ENCODE measurements at regions not wholly inside any gene's neighbourhood (a gene's known extent, or its start where the extent isn't known, plus 50 kb on each side); places are given as distances from the start of the nearest gene placed in this dataset.
"Not testable (repeated sequence)": the region's sequence is repeated elsewhere in the genome, so short reads cannot be mapped to it uniquely, and the experiment has no call there.

DNA sequence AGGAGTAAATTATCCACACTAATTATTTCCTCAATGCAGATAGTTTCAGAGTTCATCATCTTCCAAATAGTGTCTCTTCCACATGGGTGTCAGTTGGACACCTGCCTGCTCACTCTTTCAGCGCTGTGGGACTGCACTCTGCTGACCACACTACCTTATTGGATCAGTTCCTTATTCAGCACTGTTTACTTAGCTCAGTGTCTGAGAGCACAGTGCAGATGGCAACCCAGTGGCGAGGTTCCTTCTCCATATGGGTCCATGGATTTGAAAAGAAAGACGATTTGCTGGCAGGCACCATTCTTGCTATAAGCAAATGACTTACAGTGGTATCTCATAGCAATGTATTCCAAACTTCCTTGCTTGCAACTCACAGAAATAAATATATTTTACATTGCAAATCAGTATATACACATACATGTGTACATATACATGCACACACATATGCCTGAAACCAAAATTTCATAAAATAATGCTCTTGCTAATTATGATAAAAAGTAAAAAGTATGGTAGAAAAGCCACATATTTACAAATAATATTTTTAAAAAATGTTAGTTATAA is 354.8 kb downstream of the INSIG2 start:
- no peak for DNase-seq

DNA sequence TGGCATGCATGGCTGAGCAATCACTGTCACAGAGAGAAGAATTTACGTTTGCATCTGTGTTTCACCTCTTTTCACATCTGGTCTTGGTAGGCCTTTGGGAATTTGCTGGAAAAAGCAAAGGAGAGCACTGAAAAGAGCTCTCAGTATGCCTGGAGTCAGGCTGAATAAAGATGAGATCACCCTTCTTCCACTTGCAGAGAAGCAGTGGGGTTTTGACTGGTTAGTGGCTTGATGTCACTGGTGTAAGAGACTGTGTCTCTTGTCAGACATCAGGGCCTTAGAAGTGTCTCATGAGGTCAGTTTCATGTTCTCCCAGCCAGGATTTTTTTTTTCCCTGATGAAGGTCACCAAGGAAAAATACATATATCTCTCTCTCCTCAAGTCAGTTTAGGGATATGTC is 353.8 kb downstream of the INSIG2 start:
- no peak for DNase-seq

DNA sequence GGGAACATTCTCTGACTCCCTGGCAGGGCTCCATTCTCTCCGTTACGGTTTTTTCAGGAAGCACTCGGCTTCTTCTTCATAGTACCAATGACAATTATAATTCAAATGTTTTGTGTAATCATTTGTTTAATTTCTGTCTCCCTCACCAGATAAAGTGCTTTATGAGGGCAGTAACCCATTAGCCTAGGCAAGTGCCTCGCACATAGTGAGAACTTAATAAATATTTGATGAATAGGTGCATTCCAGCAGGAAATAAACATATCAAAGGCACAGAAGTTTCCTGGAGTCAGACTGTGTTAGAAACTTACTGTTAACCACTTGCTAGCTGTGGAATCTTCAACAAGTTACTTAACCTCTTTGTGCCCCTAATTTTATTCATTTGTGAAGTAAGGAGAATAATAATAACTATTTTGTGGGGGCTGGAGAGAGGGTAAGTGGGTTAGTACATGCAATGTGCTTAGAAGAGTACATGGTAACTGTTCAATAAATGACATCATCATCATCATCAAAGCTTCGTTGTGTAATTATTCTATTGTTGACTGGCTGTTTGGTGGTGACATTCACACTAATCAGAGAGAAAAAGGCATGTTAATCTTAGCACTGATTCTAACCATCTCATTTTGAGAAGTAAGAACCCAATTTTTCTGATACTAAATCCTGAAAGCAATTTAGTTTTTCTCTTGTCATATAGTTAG is 352.3 kb downstream of the INSIG2 start:
- DNase-seq, result no peak

DNA sequence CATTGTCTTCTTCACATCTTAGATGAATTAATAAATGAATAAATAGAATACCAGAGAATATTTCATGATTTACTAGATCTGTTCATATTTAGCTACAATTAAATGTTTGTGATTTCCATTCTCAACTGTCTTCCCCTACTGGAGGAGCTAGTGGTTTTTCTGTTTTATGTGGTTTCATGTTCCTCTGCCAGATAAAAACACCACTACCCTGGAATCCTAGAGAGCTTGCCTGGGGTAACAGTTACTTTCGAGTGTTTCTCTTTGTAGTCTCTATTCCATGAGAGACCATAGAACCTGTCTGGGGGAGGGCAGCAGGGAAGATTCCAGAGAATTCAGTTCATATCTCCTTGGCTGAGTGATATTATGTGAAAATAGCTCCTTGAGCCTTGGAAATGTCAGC is 349.2 kb downstream of the INSIG2 start:
- no peak for DNase-seq

DNA sequence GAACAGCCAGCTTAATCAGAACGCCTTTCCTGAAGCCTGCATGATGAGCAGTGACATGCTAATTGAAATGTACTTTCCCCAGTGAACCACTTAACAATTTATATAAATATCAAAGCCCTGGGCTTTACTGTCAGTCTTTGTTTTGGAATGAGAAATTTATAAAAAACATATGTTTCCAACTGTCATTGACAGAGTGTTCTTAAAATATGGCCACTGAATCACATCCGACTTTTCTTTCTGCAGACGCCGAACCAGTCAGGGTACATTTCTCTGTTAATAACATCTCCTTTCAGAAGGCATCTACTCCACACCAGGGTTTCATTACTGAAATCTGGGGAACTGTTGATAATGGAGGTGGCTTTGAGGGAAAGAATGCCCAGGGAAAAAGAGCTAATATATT is 343.7 kb downstream of the INSIG2 start:
- no peak for DNase-seq

DNA sequence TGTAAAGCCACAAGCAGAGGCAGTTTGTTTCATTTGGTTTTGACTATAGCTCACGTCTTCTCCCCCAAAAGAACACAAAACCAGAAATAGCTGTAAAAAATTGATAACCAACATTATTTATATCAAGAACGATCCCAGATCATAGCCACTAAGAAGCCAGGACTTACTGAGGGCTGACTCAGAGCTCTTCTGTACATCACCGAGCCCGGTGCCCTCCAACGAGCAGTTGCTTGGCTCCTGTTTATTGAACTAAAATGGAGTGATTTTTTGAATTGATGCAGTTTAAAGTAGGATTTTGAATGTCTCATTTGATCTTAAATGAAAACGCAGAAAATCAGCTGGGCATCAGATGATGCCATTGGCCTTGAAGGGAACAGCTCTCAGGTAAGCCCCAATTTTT is 343.3 kb downstream of the INSIG2 start:
- DNase-seq, result no peak

DNA sequence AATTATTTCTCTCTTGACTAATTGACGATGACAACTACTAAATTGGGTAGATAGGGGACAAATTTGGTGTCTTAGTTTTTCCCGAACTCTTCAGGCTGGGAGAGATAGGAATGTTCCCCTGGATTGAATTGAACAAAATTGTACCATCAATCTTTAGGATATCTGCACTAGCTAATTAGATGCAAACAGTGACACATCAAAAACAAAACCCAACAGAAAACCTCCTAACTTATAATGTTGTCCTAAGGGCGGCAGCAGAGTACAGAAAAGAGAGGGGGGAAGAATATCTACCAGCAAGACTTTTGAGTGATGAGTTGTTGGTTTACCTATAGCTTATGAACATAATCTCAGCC is 342.9 kb downstream of the INSIG2 start:
- DNase-seq, result no peak

DNA sequence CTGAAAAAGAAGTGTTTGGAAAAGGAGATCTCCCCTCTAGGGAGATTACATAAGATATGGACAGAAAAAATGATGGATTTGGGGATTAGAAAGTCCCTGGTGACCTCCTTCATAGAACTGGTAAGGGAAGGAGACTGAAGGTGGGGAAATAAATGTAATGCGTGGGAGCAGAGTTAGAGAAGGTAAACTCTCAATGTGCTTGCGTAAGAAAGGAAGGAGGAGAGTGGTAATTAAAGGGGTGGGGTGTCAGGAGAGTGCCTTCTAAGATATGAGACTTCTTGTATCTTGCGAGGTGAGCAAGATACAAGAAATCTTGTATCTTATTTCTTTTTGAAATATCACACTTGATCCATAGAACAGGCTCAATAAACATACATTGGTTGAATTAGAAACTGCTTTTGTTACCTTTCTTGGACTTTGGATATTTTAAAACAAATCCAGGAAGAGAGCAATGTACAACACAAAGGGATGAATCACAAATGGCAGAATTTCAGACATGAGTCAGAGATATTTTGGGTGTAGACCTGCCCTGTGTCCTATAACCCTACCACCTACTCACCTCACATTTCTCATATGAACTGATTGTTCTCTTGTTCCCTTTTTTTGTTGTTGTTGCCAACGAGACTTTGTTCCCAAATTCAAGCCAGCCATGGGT is 342.4 kb downstream of the INSIG2 start:
- DNase-seq, result no peak

DNA sequence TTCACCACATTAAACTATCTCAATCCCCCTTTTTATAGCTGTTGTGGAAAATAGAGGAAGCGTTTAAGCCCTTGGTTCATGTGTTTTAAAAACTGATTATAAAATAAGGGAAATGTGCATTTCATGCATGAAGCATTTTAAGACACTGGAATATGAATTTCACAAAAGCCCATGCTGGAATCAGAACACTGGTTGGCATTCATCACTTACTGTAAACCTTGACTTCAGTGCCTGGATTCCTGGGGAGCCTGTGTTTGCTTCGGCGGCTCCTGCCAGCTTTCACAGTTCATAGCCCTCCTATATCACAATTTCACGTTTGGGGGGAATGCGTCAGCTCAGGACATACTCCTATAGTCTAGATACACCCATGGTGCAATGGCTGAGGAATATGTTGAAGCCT is 336.9 kb downstream of the INSIG2 start:
- no peak for DNase-seq

DNA sequence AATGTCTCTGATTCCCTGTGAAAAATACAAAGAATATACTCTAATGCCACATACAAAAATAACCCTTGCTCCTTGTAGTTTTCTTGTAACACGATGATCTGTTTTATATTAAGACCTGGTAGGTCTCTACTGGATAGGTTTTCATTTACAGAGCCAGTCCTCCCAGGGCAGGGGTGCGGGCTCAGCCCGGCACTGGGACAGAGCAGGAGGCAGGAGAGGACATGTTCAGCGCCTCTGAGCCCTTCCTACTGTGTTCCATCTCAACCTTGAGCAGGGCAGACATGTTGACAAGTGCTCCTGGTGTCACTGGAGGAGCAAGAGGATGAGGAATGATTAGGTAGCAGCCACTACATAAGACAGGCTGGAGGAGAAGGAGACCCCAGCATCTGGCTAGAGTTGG is 335.5 kb downstream of the INSIG2 start:
- DNase-seq, result no peak

DNA sequence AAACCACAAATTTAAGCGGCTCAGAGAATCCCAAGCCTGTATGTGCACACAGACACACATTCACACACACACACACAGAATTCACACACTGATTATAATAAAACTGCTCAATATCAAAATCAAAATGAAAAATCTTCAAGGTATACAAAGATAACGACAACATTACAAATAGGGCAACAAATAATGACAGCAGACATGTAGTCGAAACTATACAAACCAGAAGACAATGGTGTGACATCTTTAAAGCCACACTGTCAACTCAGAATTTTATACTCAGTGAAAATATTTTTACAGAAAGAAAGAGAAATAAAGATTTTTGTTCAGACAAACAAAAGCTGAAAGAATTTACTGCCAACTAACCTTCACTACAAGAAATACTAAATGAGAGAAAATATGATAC is 333.4 kb downstream of the INSIG2 start:
- no peak for DNase-seq

DNA sequence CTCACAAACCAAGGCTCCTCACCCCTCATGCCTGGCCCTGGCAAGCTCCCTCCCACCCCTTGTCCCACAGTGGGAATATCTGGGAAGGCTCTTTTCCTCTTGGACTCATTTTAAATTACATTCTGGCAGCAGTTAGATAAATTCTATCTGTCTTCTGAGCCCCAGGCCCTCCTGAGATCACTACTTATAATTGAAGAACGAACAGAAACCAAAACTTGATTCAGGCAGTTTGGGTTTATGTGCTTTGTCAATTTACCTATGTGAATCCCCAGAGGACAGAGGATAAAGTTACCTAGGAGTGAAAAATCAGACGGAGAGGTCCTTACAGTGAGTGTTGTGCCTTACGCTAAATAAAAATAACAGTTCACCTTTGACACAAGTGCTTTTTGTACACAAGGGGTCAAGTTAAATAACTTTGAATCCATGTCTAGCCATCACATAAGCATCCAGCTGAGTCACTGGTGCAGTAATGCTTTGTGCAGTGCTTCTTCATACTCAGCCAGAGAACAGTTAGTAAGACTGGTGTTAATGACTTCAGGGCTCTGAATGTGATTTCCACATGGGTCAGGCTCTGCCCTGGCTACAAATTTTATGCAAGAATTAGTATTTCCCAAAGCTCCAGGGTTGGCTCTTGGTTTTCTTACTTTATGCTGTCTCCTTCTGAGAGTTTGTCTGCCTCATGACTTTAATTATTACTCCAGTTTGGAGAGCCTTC is 329.3 kb downstream of the INSIG2 start:
- DNase-seq, result no peak

DNA sequence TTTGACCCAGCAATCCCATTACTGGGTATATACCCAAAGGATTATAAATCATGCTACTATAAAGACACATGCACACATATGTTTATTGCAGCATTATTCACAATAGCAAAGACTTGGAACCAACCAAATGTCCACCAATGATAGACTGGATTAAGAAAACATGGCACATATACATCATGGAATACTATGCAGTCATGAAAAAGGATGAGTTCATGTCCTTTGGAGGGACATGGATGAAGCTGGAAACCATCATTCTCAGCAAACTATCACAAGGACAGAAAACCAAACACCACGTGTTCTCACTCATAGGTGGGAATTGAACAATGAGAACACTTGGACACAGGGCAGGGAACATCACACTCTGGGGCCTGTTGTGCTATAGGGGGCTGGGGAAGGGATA is 326.9 kb downstream of the INSIG2 start:
- DNase-seq, result not testable (repeated sequence)

DNA sequence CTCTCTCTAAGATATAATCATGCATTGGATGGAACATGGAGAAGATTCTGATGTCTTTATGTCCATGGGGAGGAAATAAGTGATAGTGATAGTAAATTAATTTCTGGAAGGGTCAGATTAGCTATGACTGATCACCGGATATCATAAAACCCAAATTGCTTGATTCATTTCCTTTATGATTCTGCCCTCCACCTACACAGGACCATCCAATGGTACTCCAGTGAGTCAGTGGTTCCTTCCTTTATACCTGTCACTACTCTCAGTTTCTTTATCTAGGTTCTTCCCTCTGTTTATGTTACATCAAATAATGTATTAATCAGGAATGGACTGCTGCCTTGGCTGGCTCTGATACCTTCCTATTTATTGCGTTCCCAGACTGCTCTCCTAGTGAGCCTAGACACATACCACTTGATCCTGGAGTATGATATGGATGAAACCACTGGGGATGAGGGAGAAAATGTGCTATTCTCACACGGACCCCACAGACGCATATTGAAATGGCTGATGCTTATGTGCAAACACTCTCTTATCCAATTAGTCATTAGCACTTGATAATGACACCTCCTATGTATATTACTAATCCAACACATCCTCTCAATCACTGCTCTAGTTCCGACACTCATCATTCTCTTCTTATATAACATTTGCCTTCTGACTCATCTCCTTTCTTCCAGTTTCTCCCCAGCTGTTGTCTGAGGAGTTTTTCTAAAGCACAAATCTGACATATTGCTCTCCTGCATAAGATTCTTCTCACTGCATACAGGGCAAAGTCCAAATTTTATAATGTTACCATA is 315.6 kb downstream of the INSIG2 start:
- no peak for DNase-seq

DNA sequence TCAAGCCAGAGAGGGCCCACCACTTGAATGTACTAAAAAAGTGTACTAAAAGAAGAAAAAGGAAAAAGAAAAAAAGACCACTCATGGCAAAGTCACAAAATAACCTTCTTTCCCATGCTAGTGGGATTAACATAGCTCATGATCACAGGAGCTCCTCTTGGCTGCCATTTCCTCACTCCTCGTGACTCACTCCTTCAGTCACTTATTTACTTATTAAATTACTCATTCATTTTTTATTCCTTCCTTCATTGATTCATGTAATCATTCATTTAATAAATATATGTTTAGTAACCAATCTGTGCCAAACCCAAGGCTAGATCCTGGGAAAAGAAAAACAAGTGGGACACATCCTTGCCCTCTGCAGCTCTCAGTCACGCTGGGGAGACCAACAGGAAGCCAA is 300.5 kb downstream of the INSIG2 start:
- DNase-seq, result no peak

DNA sequence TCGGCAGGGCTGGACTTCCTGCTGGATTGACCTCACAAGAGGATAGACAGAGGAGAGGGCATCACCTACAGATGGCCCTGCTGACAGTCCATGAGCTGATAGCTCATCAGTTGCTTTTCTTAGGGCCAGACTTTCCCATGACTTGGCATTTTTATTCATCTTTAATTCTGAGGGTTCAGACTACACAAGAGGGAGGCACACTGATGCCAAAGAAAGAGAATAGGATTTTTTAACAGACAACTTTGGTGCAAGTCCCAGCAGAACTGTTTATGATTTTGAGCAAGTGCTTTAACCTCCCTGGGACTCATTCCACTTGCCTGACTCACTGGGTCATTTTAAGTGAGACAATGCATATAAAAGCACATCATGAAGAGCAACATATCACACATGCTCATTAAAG is 299.2 kb downstream of the INSIG2 start:
- no peak for DNase-seq

DNA sequence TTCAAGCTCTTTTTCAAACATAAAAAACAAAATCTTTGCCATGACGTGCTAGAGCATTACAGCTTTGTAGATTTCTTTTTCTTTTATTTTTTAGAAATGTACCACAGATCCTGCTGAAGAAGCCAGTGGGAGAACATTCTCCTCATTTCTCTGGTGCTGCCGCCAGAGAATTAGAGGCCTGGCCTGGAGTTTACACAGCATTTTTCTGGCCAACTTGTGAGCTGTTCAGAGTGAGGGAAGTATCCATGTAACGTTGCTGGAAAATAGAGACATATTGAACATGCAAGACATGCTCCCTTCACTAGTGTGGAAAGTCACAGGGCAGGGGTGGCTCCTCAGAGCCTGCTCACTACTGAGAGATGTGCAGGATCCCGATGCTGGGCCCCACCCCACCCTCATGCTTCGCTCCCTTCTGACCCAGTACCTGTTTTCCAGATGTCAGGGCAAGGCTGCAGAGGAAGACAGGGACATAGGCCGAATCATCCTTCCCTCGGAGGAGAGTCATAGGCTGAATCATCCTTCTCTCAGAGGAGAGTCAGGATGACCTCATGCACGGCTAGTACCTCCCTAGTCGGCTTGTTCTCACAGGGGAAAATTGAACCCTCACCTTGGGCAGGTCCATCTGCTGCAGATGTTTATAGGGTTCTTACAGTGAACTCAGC is 298.5 kb downstream of the INSIG2 start:
- no peak for DNase-seq

DNA sequence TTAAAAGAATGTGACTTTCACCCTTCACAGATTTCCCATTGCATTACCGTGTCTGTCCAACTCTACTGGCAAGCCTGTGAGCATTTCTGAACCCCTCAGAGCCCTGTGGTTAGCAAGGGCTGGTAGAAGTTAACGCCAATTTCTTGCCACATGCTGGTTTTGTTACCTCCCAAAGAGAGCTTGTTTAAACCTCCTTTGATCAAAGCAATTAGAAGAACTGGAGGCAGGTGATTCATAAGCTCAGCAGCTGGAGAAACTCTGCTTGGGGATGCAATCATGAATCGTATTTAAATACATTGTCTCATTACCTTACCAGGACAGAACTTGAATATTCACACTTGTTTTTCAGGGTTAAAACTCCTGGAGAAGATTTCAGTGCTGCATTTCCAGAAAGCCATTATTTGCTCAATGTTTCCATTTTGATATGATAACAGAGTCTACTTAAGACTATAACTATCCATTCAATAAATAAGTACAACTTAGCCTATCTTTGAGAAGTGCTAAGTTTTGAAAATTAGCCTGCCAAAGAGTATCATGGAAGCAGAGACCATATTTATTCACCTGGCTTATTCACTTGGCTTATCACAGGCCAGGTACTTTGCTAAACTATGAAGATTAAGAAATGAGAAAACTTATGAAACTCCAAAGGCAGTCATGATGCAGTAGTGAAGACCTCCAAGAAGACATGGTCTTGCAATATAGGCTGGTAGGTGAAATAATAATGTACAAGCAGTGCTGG is 292.8 kb downstream of the INSIG2 start:
- no peak for DNase-seq

DNA sequence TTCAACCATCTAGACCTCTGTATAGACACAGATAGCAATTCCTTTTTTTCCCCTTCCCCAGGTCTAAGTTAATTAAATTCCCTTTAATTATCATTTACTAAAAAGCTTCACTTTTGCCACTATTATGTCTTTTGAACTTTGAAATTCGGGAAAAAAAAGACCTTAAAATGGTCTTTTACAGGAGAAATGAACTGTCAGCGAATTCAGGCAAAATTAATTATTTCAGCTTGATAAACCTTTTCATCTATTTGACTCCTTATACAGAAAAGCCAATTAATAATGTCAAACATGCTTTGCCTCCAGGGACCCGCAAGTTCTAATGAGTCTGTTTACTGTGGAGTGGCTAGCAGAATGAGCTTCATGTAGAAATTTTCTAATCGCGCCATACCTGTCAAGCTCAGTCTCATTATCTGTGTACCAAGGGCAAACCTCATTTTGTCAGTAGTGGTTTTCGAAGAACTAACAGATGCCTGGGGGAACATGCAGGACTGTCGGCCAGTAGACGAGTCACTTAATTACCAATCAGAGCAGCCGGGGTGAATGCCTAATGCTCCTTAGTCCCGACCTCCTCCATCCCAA is 287.7 kb downstream of the INSIG2 start:
- DNase-seq, result no peak

DNA sequence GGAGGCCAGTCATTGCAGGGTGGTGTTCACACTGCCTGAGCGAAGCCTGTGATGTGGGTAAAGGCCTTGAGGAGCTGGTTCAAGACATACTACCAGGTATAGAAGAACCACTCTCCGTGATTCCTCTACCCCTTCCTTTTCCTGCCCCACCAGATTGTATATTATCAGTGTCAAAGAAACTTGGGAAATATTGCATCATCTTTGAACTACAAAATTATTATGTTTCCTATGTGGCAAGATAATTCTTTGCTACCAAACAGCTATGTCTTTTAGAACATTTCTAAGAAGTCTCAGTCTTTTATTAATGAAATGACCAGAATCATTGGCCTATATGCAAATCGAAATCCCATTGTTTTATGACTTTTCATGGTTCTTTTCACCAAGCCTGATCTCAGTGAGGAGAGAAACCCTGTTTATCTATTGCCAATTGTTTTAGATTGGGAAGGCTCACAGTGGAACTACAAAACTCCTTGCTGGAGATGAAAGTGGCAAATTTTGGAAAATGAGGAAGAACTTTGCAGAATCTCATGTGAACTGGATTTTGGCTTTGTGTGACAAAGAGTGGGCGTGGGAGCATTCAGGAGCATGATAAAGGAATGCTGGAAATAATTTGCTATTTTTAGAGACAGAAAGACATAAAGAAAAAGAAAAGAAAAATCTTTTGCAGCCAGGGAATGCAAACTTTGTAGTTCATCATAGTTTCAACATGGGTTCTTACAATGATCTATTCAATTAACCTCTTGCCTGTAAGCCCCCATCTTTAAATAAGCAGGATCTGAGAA is 286.9 kb downstream of the INSIG2 start:
- no peak for DNase-seq

All from DMS79 (cell line).